SK-N-SH (cell line): ENCODE measurements at regions not wholly inside any gene's neighbourhood (a gene's known extent, or its start where the extent isn't known, plus 50 kb on each side); places are given as distances from the start of the nearest gene placed in this dataset.

ENCODE experiments used
- CTCF ChIA-PET: fragments of 300-600, 350-600 bp; formaldehyde crosslinking; extraction: SDS; loops from one replicate; lab custom pipeline; 2021; lab: Yijun Ruan, JAX
- POLR2A ChIA-PET: fragments of 350-600 bp; sonication (Branson Sonifier 250); formaldehyde crosslinking; extraction: SDS; loops from one replicate; lab custom pipeline; 2020; ENCODE audit warnings: antibody characterized with exemption, inconsistent platforms; lab: Yijun Ruan, JAX
- DNase-seq: peaks from one replicate; pipeline ENCODE4 v3.0.0; 2012
- H2AFZ ChIP-seq: fragments of 200-600 bp; sonication (generic); 2 replicates; pipeline ENCODE4 v1.8.1; 2016; ENCODE audit warnings: antibody characterized with exemption, mild to moderate bottlenecking, low read depth
- H3F3A ChIP-seq: fragments of 200-600 bp; sonication (generic); replicated peaks from 2 replicates; pipeline ENCODE3; 2016; ENCODE audit warnings: antibody characterized with exemption, mild to moderate bottlenecking; ENCODE audit not compliant: insufficient read depth
- H3K27ac ChIP-seq, 2 experiments: fragments of 200-500 bp in 1 of 2; fragments of 200-600 bp in 1 of 2; sonication (Bioruptor generic) in 1 of 2; sonication (generic), shearing (Covaris generic) in 1 of 2; 2 replicates each; pipeline versions ENCODE4 v1.5.1 to v1.6.1; 2014 to 2016; ENCODE audit warnings: low read depth in 2 of 2, inconsistent platforms in 1 of 2, low read length in 1 of 2, mild to moderate bottlenecking in 1 of 2, mixed read lengths in 1 of 2
- H3K27me3 ChIP-seq: fragments of 200-600 bp; sonication (generic), shearing (Covaris generic); 2 replicates; pipeline ENCODE4 v1.6.1; 2016; ENCODE audit warnings: mixed run types; ENCODE audit not compliant: insufficient read depth
- H3K36me3 ChIP-seq, 2 experiments: fragments of 200-500 bp in 1 of 2; fragments of 200-600 bp in 1 of 2; sonication (Bioruptor generic) in 1 of 2; sonication (generic) in 1 of 2; replicated peaks in 1 of 2; 2 replicates each; pipeline versions ENCODE3 to v1.5.1; 2014 to 2016; ENCODE audit warnings: low read length in 1 of 2, mild to moderate bottlenecking in 1 of 2; ENCODE audit not compliant: insufficient read depth in 2 of 2, control insufficient read depth in 1 of 2
- H3K4me1 ChIP-seq, 2 experiments: fragments of 200-500 bp in 1 of 2; fragments of 200-600 bp in 1 of 2; sonication (Bioruptor generic) in 1 of 2; sonication (generic), shearing (Covaris generic) in 1 of 2; 2 replicates each; pipeline versions ENCODE4 v1.5.1 to v1.6.1; 2014 to 2016; ENCODE audit warnings: low read depth in 1 of 2, low read length in 1 of 2, mixed run types in 1 of 2; ENCODE audit not compliant: insufficient read depth in 2 of 2, control insufficient read depth in 1 of 2
- H3K4me2 ChIP-seq: fragments of 200-600 bp; sonication (generic), shearing (Covaris generic); 2 replicates; pipeline ENCODE4 v1.6.1; 2017; ENCODE audit warnings: mixed run types
- H3K4me3 ChIP-seq, 2 experiments: fragments of 200-500 bp in 1 of 2; fragments of 200-600 bp in 1 of 2; sonication (Bioruptor generic) in 1 of 2; sonication (generic), shearing (Covaris generic) in 1 of 2; 2 replicates each; pipeline versions ENCODE4 v1.5.1 to v1.8.1; 2014 to 2016; ENCODE audit warnings: low read depth in 2 of 2, inconsistent platforms in 1 of 2, low read length in 1 of 2, mild to moderate bottlenecking in 1 of 2, mixed read lengths in 1 of 2, moderate library complexity in 1 of 2
- H3K79me2 ChIP-seq: fragments of 200-600 bp; sonication (generic); 2 replicates; pipeline ENCODE4 v1.8.1; 2017; ENCODE audit warnings: mild to moderate bottlenecking; ENCODE audit not compliant: insufficient read depth
- H3K9ac ChIP-seq: fragments of 200-600 bp; sonication (generic); 2 replicates; pipeline ENCODE4 v1.6.1; 2017; ENCODE audit warnings: mixed run types
- H3K9me2 ChIP-seq: fragments of 200-600 bp; sonication (generic); 2 replicates; pipeline ENCODE4 v1.6.1; 2017; ENCODE audit warnings: mixed run types
- H3K9me3 ChIP-seq: fragments of 200-600 bp; sonication (generic); 2 replicates; pipeline ENCODE4 v1.6.1; 2017; ENCODE audit warnings: mixed run types, mild to moderate bottlenecking, moderate library complexity
- H4K20me1 ChIP-seq: fragments of 200-600 bp; sonication (generic); 2 replicates; pipeline ENCODE4 v1.6.1; 2017; ENCODE audit warnings: mild to moderate bottlenecking, mixed run types; ENCODE audit not compliant: insufficient read depth
- CHD2 ChIP-seq: fragments of 150-350 bp; IDR thresholded peaks from 2 replicates; pipeline ENCODE4 v1.6.1; 2018; ENCODE audit warnings: low read length; ENCODE audit not compliant: partially characterized antibody
- CTCF ChIP-seq: fragments of 200-600 bp; sonication (generic); IDR thresholded peaks from 2 replicates; pipeline ENCODE4 v1.6.1; 2017; ENCODE audit warnings: antibody characterized with exemption, mild to moderate bottlenecking, moderate library complexity
- EP300 ChIP-seq, 2 experiments: IDR thresholded peaks; 2 replicates each; pipeline versions ENCODE4 v1.4.0 to v1.6.1; 2012; ENCODE audit warnings: borderline replicate concordance in 1 of 2, low read depth in 1 of 2, low read length in 1 of 2
- EZH2phosphoT487 ChIP-seq: fragments of 200-600 bp; sonication (generic); IDR thresholded peaks from 2 replicates; pipeline ENCODE4 v1.6.1; 2017; ENCODE audit warnings: low read depth, mixed run types, mild to moderate bottlenecking, antibody characterized with exemption, moderate library complexity, borderline replicate concordance
- GATA2 ChIP-seq: sonication (generic); formaldehyde crosslinking; IDR thresholded peaks from 2 replicates; pipeline ENCODE4 v1.5.0; 2020; ENCODE audit warnings: mild to moderate bottlenecking, missing genetic modification reagents
- MAX ChIP-seq: IDR thresholded peaks from 2 replicates; pipeline ENCODE4 v1.4.0; 2012; ENCODE audit warnings: low read depth
- POLR2AphosphoS5 ChIP-seq: IDR thresholded peaks from 2 replicates; pipeline ENCODE4 v1.6.1; 2012; ENCODE audit warnings: low read depth, low read length
- REST ChIP-seq: IDR thresholded peaks from 2 replicates; pipeline ENCODE4 v1.6.1; 2012; ENCODE audit warnings: mild to moderate bottlenecking, low read depth, low read length, moderate library complexity
- RXRA ChIP-seq: IDR thresholded peaks from 2 replicates; pipeline ENCODE4 v1.4.0; 2012; ENCODE audit warnings: low read depth, mild to moderate bottlenecking, borderline replicate concordance
- SIN3A ChIP-seq: IDR thresholded peaks from 2 replicates; pipeline ENCODE4 v1.6.1; 2012; ENCODE audit warnings: low read depth, mild to moderate bottlenecking, low read length, moderate library complexity, borderline replicate concordance
- SMC3 ChIP-seq: IDR thresholded peaks from 2 replicates; pipeline ENCODE4 v1.6.1; 2012; ENCODE audit warnings: low read depth, low read length, improper control_type of control experiment
- USF1 ChIP-seq: IDR thresholded peaks from 2 replicates; pipeline ENCODE4 v1.4.0; 2012; ENCODE audit warnings: low read depth, borderline replicate concordance
- YY1 ChIP-seq: IDR thresholded peaks from 2 replicates; pipeline ENCODE4 v1.4.0; 2012; ENCODE audit warnings: low read depth, mild to moderate bottlenecking
- ZBTB33 ChIP-seq: IDR thresholded peaks from 2 replicates; pipeline ENCODE4 v1.4.0; 2012; ENCODE audit warnings: low read depth, borderline replicate concordance

- TF ChIP-seq ZBTB33 (no peak), RXRA (no peak), CTCF (no peak)
These were observed 181.2 kb downstream of the WNT5A start (continued) for GRCh38 chr3:55305696-55306485.

- Histone ChIP-seq H3K27me3 (no peaks in the 10 kb centered on the region), H3K27ac (no peak overlapping the region), H3K79me2 (no peaks in the 10 kb centered on the region), H3F3A (no peaks in the 10 kb centered on the region), H3K9ac (no peak overlapping the region), H3K4me3 (no peak overlapping the region), H4K20me1 (no peaks in the 10 kb centered on the region), H3K4me1 (no peaks in the 10 kb centered on the region; a peak in 2 of 4 replicates), H3K9me3 (no peaks in the 10 kb centered on the region; the same call in 1 of the 2 replicates), H3K4me2 (no peak overlapping the region), H3K9me2 (no peaks in the 10 kb centered on the region), H3K36me3 (no peaks in the 10 kb centered on the region), H2AFZ (no peak overlapping the region)
- TF ChIP-seq EZH2phosphoT487 (no peak), SMC3 (no peak), SIN3A (no peak), YY1 (no peak), CHD2 (no peak), REST (no peak), GATA2 (CRISPR knock-in tag) (no peak), POLR2AphosphoS5 (no peak), USF1 (no peak), EP300 (IDR thresholded peaks at IDR 0.05; ENCODE audit: borderline replicate concordance in 1 of 2, low read depth in 1 of 2, low read length in 1 of 2) (no peak), MAX (no peak), RXRA (no peak)
- no peak for DNase-seq
- POLR2A ChIA-PET, result no interaction called here
- CTCF ChIA-PET, result no interaction called here
These were observed 186.4 kb downstream of the WNT5A start for GRCh38 chr3:55300701-55301100.
